Psoas muscle (tissue), 7 donors: ENCODE measurements at regions not wholly inside any gene's neighbourhood (a gene's known extent, or its start where the extent isn't known, plus 50 kb on each side); places are given as distances from the start of the nearest gene placed in this dataset.

ENCODE experiments used
- ATAC-seq, 4 donors: fragments of 200-7000 bp; cut with Tn5 transposase; one replicate each; pipeline ENCODE4 v1.9.1; 2020; ENCODE audit warnings: moderate library complexity in 3 of 4, mild to moderate bottlenecking in 2 of 4
- DNase-seq, 2 donors: peaks; one replicate each; pipeline ENCODE4 v3.0.0-alpha.2; 2020
- H3K27ac ChIP-seq: fragments of 200-600 bp; one replicate; pipeline ENCODE4 v1.8.0; 2022
- H3K27me3 ChIP-seq, 3 donors: fragments of 200-600 bp in 1 of 3; one replicate each; pipeline versions ENCODE4 v1.6.1 to v1.8.0; 2013 to 2022; ENCODE audit warnings: low read length in 2 of 3, mild to moderate bottlenecking in 2 of 3, moderate library complexity in 1 of 3; ENCODE audit not compliant: insufficient read depth in 3 of 3
- H3K36me3 ChIP-seq, 2 donors: fragments of 200-600 bp in 1 of 2; one replicate each; pipeline versions ENCODE4 v1.6.1 to v1.8.0; 2013 to 2022; ENCODE audit warnings: low read depth in 1 of 2, mild to moderate bottlenecking in 1 of 2, moderate library complexity in 1 of 2; ENCODE audit not compliant: insufficient read depth in 1 of 2
- H3K4me1 ChIP-seq: fragments of 200-600 bp; one replicate; pipeline ENCODE4 v1.8.0; 2022
- H3K4me3 ChIP-seq: fragments of 200-600 bp; one replicate; pipeline ENCODE4 v1.8.0; 2022; ENCODE audit warnings: mild to moderate bottlenecking
- H3K9me3 ChIP-seq: fragments of 200-600 bp; one replicate; pipeline ENCODE4 v1.8.0; 2022
- CTCF ChIP-seq: fragments of 200-600 bp; IDR thresholded peaks from one replicate; pipeline ENCODE4 v1.8.0; 2022; ENCODE audit warnings: antibody characterized with exemption
- WGBS, 3 donors: extraction: QIAGEN DNeasy Blood & Tissue Kit; methylation state at CpG; one replicate each; pipeline versions ENCODE4 v1.1.6 to v1.1.7; 2013; 5-methylcytosine and 5-hydroxymethylcytosine counted together
- intact Hi-C, 2 donors: fragments of 100-400 bp; cut with DNase I; formaldehyde crosslinking; loops; one replicate each; pipeline versions ENCODE4 v1.11.0 to v1.14.2; 2022
- donor health status: healthy with polysubstance abuse.
- donor health status: DM: no; HTN: no; CAD: no; lungs with moderate emphysema.
- donor health status: Bipolar disorder and iron deficiency.
- donor health status: healthy.
- donor health status: DM: yes; HTN: yes; CAD: no.
- donor health status: DM: no; HTN: no; CAD: no.
- donor health status: DM: yes; HTN: yes; CAD: no.

DNA sequence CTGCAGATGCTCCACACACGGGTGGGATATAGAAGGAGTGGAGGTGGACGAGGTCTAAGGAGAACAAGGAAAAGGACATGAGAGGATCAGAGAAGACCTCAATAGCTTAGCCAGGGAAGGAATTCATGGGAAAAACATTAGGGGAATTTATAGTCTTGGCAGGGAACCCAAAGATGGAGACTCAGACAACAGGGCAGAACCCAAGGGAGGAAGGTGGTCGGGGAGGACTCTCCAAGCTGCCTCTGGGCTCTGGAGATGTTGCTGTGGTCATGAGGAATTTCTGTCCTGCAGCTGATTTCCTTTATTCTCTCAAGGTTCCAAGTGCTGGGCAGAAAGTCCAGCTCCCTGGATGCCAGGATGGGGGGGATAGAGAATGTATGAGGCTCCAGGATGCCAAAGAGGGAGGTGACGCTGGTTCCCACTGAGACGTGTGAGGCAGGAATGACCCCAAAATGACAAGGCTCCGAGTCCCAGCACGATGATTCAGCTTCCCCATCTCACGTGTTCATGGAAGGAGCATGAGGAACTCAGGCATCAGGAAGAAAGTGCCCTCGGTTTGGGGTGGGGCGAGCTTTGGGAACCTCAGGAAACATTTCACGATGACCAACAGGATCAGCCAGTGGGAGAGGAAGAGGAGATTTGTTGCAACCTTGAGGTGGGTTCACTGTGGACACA is 57.0 kb upstream of the PPP2R3B start:
- Histone ChIP-seq H3K9me3 (no peaks in the 10 kb centered on the region), H3K4me1 (no peaks in the 10 kb centered on the region), H3K27me3 (peaks cover 0 to under 1% (median 0%) of the 10 kb centered on the region in 3 donors), H3K36me3 (no peaks in the 10 kb centered on the region), H3K4me3 (no peak overlapping the region), H3K27ac (no peak overlapping the region)
- DNase-seq (peak in 1 of 2 donors; percentile 4), ATAC-seq (no peak)
- 48 to 60% (median 53%) methylated on average over 11 of the region's 11 CpGs for WGBS, 3 donors
- intact Hi-C loops, result no loop called here
- TF ChIP-seq CTCF, result no peak

DNA sequence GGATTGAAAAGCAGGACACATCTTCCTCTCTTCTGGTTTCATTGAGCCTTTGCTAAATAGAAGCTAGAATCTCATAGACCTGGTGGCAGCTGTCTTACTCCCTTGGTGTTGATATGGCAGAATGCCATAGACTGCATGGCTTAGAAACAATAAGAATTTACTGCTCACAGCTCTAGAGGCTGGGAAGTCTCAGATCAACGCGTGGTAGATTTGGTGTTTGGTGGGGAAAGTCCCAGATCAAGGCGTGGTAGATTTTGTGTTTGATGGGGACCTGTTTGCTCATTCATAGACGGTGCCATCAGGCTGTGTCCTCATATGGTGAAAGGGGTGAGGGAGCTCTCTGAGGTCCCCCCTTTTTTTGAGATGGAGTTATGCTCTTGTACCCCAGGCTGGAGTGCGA is 57.6 kb upstream of the PPP2R3B start:
- ATAC-seq, result no peak
- Histone ChIP-seq H3K27ac (no peak overlapping the region), H3K4me1 (no peaks in the 10 kb centered on the region), H3K36me3 (no peaks in the 10 kb centered on the region), H3K4me3 (no peak overlapping the region), H3K9me3 (no peaks in the 10 kb centered on the region), H3K27me3 (no peaks in the 10 kb centered on the region)
- intact Hi-C loops, result no loop called here
- peak in 1 of 2 donors; percentile 8 for DNase-seq
- no peak for TF ChIP-seq CTCF
- 31 to 50% (median 45%) methylated on average over 5 of the region's 5 CpGs for WGBS, 3 donors

GRCh38 chrX:445727-446126 is 59.0 kb upstream of the PPP2R3B start:
- H3K4me3 ChIP-seq, result no peak overlapping the region
- no peak overlapping the region for H3K27ac ChIP-seq
- H3K9me3 ChIP-seq, result no peaks in the 10 kb centered on the region
- WGBS, 3 donors, result 29 to 51% (median 44%) methylated on average over 8 of the region's 8 CpGs
- no peaks in the 10 kb centered on the region for H3K36me3 ChIP-seq
- no peaks in the 10 kb centered on the region for H3K4me1 ChIP-seq
- intact Hi-C loops, result no loop called here
- TF ChIP-seq CTCF, result no peak
- DNase-seq (peak in 1 of 2 donors; percentile 4), ATAC-seq (no peak)
- no peaks in the 10 kb centered on the region for H3K27me3 ChIP-seq

- no peak for ATAC-seq
Observed at GRCh38 chrX:446245-446644, 59.5 kb upstream of the PPP2R3B start.

More at GRCh38 chrX:446245-446644, 59.5 kb upstream of the PPP2R3B start:
- Histone ChIP-seq H3K4me3 (no peak overlapping the region), H3K9me3 (no peaks in the 10 kb centered on the region), H3K4me1 (no peaks in the 10 kb centered on the region), H3K27me3 (no peaks in the 10 kb centered on the region), H3K36me3 (no peaks in the 10 kb centered on the region), H3K27ac (no peak overlapping the region)
- DNase-seq, result peak in 1 of 2 donors; percentile 12
- WGBS, 3 donors, result 23 to 42% (median 39%) methylated on average over 10 of the region's 10 CpGs
- intact Hi-C loops, result no loop called here
- TF ChIP-seq CTCF, result no peak
